ENCODE measurements at regions not wholly inside any gene's neighbourhood (a gene's known extent, or its start where the extent isn't known, plus 50 kb on each side); places are given as distances from the start of the nearest gene placed in this dataset.

- no peak for DNase-seq
- H3K36me3 Mint-ChIP-seq, result no peaks in the 10 kb centered on the region
- H3K4me1 ChIP-seq (ENCODE audit: control insufficient read depth in 1 of 2, insufficient read depth in 2 of 2, low read length in 2 of 2), result no peaks in the 10 kb centered on the region
- no peak overlapping the region for H3K4me3 Mint-ChIP-seq
- no peaks in the 10 kb centered on the region for H3K4me1 Mint-ChIP-seq
- H4K20me1 ChIP-seq (ENCODE audit: insufficient read depth, low read length), result no peaks in the 10 kb centered on the region
- TF ChIP-seq CTCF (IDR thresholded peaks at IDR 0.05), result no peak
- peak overlapping the region in 1 of 7 donors; percentile 13 for H3K27ac Mint-ChIP-seq
- H3K36me3 ChIP-seq (replicated peaks in 1 of 2; ENCODE audit: control insufficient read depth in 1 of 2, insufficient read depth in 2 of 2, low read length in 2 of 2), result no peaks in the 10 kb centered on the region
- peaks cover 4 to 9% of the 10 kb centered on the region in 2 donors for H3K9me3 ChIP-seq (replicated peaks in 1 of 2; ENCODE audit: control insufficient read depth in 1 of 2, insufficient read depth in 1 of 2, low read length in 2 of 2)
- intact Hi-C loops (cut with micrococcal nuclease), result no loop called here
- no peaks in the 10 kb centered on the region for H3K79me2 ChIP-seq (ENCODE audit: insufficient read depth, low read length)
- no peak overlapping the region for H3K4me3 ChIP-seq (replicated peaks in 1 of 3; ENCODE audit: low read depth in 2 of 3, low read length in 3 of 3)
- WGBS (ENCODE audit: insufficient coverage), result no CpG with 5 or more reads among the region's 1 CpG
- no peak overlapping the region for H3K9ac ChIP-seq (ENCODE audit: insufficient read depth, low read length, poor library complexity, severe bottlenecking)
- peaks cover 11 to 15% (median 13%) of the 10 kb centered on the region in 3 donors for H3K27me3 Mint-ChIP-seq (ENCODE audit: low read depth in 3 of 3)
- peaks cover 6 to 22% of the 10 kb centered on the region in 2 donors for H3K27me3 ChIP-seq (ENCODE audit: control insufficient read depth in 2 of 2, insufficient read depth in 2 of 2, low read length in 2 of 2)
- no peak overlapping the region for H3K27ac ChIP-seq (ENCODE audit: low read depth in 1 of 2, low read length in 2 of 2)
- H3K4me2 ChIP-seq (replicated peaks; ENCODE audit: extremely low read depth, low read length, poor library complexity, severe bottlenecking), result no peak overlapping the region
- peaks cover 2 to 20% (median 13%) of the 10 kb centered on the region in 7 donors for H3K9me3 Mint-ChIP-seq
- H2AFZ ChIP-seq (ENCODE audit: insufficient read depth, low read depth, low read length, poor library complexity, severe bottlenecking), result no peak overlapping the region
These were observed 272.8 kb downstream of the MAFB start for GRCh38 chr20:40416274-40416673.

- peaks cover 2 to 20% (median 14%) of the 10 kb centered on the region in 7 donors for H3K9me3 Mint-ChIP-seq
- DNase-seq, result no peak
- H4K20me1 ChIP-seq (ENCODE audit: insufficient read depth, low read length), result no peaks in the 10 kb centered on the region
- peaks cover 9 to 25% of the 10 kb centered on the region in 2 donors for H3K27me3 ChIP-seq (ENCODE audit: control insufficient read depth in 2 of 2, insufficient read depth in 2 of 2, low read length in 2 of 2)
- H3K4me3 ChIP-seq (replicated peaks in 1 of 3; ENCODE audit: low read depth in 2 of 3, low read length in 3 of 3), result no peak overlapping the region
- H2AFZ ChIP-seq (ENCODE audit: insufficient read depth, low read depth, low read length, poor library complexity, severe bottlenecking), result no peak overlapping the region
- no peaks in the 10 kb centered on the region for H3K36me3 Mint-ChIP-seq
- H3K4me1 Mint-ChIP-seq, result no peaks in the 10 kb centered on the region
- WGBS (ENCODE audit: insufficient coverage), result no CpG with 5 or more reads among the region's 5 CpGs
- no peak overlapping the region for H3K9ac ChIP-seq (ENCODE audit: insufficient read depth, low read length, poor library complexity, severe bottlenecking)
- no peaks in the 10 kb centered on the region for H3K4me1 ChIP-seq (ENCODE audit: control insufficient read depth in 1 of 2, insufficient read depth in 2 of 2, low read length in 2 of 2)
- no peak overlapping the region for H3K4me3 Mint-ChIP-seq
- peaks cover 4 to 9% of the 10 kb centered on the region in 2 donors for H3K9me3 ChIP-seq (replicated peaks in 1 of 2; ENCODE audit: control insufficient read depth in 1 of 2, insufficient read depth in 1 of 2, low read length in 2 of 2)
- no peak overlapping the region for H3K27ac ChIP-seq (ENCODE audit: low read depth in 1 of 2, low read length in 2 of 2)
- H3K79me2 ChIP-seq (ENCODE audit: insufficient read depth, low read length), result no peaks in the 10 kb centered on the region
- no peak overlapping the region for H3K27ac Mint-ChIP-seq
- no peak overlapping the region for H3K4me2 ChIP-seq (replicated peaks; ENCODE audit: extremely low read depth, low read length, poor library complexity, severe bottlenecking)
- intact Hi-C loops (cut with micrococcal nuclease), result no loop called here
- no peak for TF ChIP-seq CTCF (IDR thresholded peaks at IDR 0.05)
- peaks cover 11 to 16% (median 12%) of the 10 kb centered on the region in 3 donors for H3K27me3 Mint-ChIP-seq (ENCODE audit: low read depth in 3 of 3)
- H3K36me3 ChIP-seq (replicated peaks in 1 of 2; ENCODE audit: control insufficient read depth in 1 of 2, insufficient read depth in 2 of 2, low read length in 2 of 2), result no peaks in the 10 kb centered on the region
These were observed 274.0 kb downstream of the MAFB start for GRCh38 chr20:40414843-40415615.
